ENCODE measurements at regions not wholly inside any gene's neighbourhood (a gene's known extent, or its start where the extent isn't known, plus 50 kb on each side); places are given as distances from the start of the nearest gene placed in this dataset.

DNA sequence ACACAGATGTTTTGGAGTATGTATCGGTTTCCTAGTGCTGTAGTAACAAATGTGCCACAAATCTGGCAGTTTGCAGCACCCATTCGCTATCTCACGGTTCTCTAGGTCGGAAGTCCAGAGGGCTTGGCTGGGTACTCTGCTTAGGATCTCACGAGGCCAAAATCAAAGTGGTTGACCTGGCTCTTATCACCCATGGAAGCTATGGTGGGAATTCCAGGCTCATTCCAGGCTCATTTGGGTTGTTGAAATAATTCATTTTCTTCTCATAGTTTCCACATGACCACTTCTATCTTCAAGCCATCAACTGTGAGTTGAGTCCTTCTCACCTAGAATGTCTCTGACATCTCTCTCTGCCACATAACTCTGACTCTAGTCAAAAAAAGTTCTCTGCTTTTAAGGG, 431.0 kb upstream of the TMPO start:
- Mint-ChIP-seq H3K36me3 (ENCODE audit: low read depth) (no peaks in the 10 kb centered on the region), H3K9me3 (no peaks in the 10 kb centered on the region), H3K4me3 (no peak overlapping the region), H3K4me1 (ENCODE audit: low read depth) (no peaks in the 10 kb centered on the region), H3K27me3 (ENCODE audit: low read depth) (no peaks in the 10 kb centered on the region), H3K27ac (no peak overlapping the region)

DNA sequence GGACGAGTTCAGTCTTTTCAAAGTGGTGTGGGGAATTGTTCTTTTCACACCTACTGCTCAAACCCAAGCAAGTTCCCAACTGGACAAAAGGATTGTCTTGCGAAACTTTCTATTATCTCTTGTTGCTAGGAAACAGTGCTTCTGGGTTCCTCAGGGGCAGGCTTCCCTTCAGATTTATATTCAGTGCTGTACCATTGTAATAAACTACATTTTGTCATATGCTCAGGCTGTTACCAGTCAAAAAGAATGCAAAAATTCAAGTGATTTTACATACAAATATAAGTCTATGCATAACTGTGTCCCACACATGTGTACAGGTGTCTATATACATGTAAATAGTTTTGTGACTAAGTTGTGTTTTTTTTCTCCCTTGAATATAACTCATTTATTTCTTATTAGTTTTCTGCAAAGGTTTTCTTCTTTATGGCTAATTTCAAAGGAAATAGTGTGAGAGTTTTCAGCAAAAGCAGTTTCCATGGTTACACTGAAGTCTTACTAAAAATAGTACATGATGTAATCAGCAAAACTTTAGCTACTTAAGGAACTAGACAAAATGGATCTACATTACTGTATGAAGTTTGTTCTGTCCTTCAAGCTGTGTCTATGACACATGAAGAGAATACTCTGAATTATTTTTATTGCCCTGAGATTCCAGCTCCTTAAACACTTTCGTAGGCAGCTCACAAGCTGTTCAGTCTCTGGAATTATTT, 430.2 kb upstream of the TMPO start:
- H3K4me1 Mint-ChIP-seq (ENCODE audit: low read depth), result no peaks in the 10 kb centered on the region
- no peaks in the 10 kb centered on the region for H3K9me3 Mint-ChIP-seq
- H3K27me3 Mint-ChIP-seq (ENCODE audit: low read depth), result no peaks in the 10 kb centered on the region
- H3K4me3 Mint-ChIP-seq, result no peak overlapping the region
- no peak overlapping the region for H3K27ac Mint-ChIP-seq
- H3K36me3 Mint-ChIP-seq (ENCODE audit: low read depth), result no peaks in the 10 kb centered on the region

DNA sequence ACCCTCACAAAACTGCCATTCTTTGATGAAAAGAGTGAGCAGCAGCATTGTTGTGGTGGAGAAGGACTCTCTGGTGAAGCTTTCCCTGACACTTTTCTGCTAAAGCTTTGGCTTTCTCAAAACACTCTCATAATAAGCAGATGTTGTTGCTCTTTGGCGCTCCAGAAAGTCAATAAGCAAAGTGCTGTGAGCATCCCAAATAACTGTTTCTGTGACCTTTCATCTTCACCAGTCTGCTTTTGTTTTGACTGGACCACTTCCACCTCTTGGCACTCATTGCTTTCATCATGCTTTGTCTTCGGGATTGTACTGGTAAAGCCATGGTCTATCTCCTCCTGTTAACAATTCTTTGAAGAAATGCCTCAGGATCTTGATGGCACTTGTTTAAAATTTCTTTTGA, 424.7 kb upstream of the TMPO start:
- no peak overlapping the region for H3K27ac Mint-ChIP-seq

DNA sequence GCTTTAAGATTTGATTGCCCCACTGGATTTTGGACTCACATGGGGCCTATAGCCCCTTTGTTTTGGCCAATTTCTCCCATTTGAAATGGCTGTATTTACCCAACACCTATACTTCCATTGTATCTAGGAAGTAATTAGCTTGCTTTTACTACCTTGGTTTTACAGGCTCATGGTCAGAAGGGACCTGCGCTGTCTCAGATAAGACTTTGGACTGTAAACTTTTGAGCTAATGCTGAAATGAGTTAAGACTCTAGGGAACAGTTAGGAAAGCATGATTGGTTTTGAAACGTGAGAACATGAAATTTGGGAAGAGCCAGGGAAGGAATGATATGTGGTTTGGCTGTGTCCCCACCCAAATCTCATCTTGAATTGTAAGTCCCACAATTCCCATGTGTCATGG, 419.0 kb upstream of the TMPO start:
- Mint-ChIP-seq H3K27me3 (ENCODE audit: low read depth) (peaks cover 3% of the 10 kb centered on the region), H3K4me3 (no peak overlapping the region), H3K4me1 (ENCODE audit: low read depth) (no peaks in the 10 kb centered on the region), H3K36me3 (ENCODE audit: low read depth) (no peaks in the 10 kb centered on the region), H3K27ac (no peak overlapping the region), H3K9me3 (no peaks in the 10 kb centered on the region)

More for the DNA sequence above, 424.7 kb upstream of the TMPO start:
- H3K36me3 Mint-ChIP-seq (ENCODE audit: low read depth), result no peaks in the 10 kb centered on the region
- H3K4me1 Mint-ChIP-seq (ENCODE audit: low read depth), result no peaks in the 10 kb centered on the region
- H3K9me3 Mint-ChIP-seq, result no peaks in the 10 kb centered on the region
- no peaks in the 10 kb centered on the region for H3K27me3 Mint-ChIP-seq (ENCODE audit: low read depth)
- H3K4me3 Mint-ChIP-seq, result no peak overlapping the region

DNA sequence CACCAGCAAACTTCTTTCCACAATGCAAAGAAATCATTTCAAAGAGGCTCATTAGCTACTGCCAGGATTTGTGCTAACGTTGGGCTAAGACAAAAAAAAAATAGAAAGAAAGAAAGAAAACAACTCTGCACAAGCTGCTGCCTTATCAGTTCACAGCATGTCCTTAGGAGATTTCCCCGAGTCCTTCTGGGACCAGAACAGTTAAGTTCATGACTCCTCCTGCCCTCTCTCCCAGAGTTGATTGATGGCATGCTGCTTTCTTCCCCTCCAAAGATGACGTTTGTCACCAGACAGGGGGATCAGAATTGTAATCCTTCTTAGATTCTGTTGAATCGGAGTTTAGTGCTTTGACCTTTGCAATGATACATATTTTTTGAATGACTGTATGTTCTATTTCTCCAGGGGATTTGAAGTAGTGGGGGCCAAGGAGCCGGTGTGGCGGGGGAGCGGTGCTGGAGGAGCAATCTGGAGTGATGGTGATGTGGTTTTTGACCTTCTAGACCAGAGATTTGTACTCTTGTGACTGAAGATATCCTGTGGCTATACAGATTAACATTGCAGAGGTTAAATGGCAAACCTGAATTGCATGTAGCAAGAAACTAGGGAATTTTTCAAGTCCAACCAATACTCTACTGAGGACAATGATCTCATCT, 409.2 kb upstream of the TMPO start:
- H3K36me3 Mint-ChIP-seq (ENCODE audit: low read depth), result no peaks in the 10 kb centered on the region
- no peak overlapping the region for H3K4me3 Mint-ChIP-seq
- no peak overlapping the region for H3K27ac Mint-ChIP-seq
- no peaks in the 10 kb centered on the region for H3K4me1 Mint-ChIP-seq (ENCODE audit: low read depth)
- H3K9me3 Mint-ChIP-seq, result no peaks in the 10 kb centered on the region
- no peaks in the 10 kb centered on the region for H3K27me3 Mint-ChIP-seq (ENCODE audit: low read depth)

DNA sequence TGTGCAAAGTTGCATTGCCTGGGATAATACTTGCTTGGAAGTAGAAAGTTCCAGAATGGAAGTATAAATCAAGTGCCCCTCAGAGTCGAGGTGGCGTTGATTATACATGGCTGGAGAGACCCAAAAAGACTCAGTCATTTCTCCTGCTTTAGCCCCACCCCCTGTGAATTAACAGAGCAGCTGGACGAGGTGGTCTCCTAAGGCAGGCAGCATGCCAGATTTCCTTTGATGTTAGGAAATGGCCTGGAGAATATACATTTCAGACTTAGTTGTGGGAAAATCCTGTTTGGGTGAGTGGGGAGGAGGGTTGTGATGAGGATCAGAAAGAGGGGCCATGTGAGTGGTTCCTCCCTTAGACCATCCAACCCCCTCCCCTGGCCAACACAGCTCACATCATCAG, 406.1 kb upstream of the TMPO start:
- no peaks in the 10 kb centered on the region for H3K4me1 Mint-ChIP-seq (ENCODE audit: low read depth)
- no peak overlapping the region for H3K27ac Mint-ChIP-seq
- H3K36me3 Mint-ChIP-seq (ENCODE audit: low read depth), result no peaks in the 10 kb centered on the region
- H3K27me3 Mint-ChIP-seq (ENCODE audit: low read depth), result no peaks in the 10 kb centered on the region
- no peaks in the 10 kb centered on the region for H3K9me3 Mint-ChIP-seq
- H3K4me3 Mint-ChIP-seq, result no peak overlapping the region

DNA sequence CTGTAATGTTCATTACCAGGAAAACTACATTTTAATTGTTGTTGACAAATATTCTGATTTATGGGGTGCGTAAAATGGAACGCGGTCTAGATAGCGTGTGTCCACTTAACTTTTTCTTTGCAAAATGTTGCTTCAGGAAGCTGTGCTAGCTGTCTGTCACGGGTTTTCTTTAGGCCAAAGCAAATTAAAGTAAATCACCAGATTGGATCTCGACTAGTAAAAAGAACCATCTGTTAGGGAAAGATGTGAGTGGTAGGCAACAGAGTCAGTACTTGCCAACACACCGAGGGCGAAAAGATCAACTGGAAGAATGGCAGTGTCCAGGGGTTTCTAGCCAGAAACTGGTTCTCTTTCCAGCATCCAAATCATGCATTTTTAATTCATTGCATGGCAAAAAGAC, 404.9 kb upstream of the TMPO start:
- H3K27ac Mint-ChIP-seq, result no peak overlapping the region
- H3K36me3 Mint-ChIP-seq (ENCODE audit: low read depth), result no peaks in the 10 kb centered on the region
- no peaks in the 10 kb centered on the region for H3K9me3 Mint-ChIP-seq
- no peaks in the 10 kb centered on the region for H3K4me1 Mint-ChIP-seq (ENCODE audit: low read depth)
- H3K4me3 Mint-ChIP-seq, result no peak overlapping the region
- H3K27me3 Mint-ChIP-seq (ENCODE audit: low read depth), result no peaks in the 10 kb centered on the region

DNA sequence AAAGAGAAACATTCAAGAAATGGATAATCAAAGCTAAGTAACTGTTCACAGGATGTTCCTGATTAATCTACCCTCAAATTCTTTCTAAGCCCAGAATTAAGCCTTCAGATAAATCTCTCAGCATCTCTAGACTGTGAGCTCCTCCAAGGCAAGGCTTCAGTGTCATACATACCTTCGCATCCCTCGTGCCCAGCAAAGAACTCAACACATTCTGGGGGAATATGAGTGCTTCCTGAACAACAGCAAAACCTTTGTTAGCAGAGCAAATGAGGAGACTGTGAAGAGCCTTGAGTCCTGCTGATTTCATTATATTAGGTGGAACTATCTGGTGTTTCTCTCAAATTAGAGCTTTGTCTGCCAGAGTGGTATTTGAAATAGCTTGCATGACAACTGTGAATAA, 401.8 kb upstream of the TMPO start:
- no peaks in the 10 kb centered on the region for H3K27me3 Mint-ChIP-seq (ENCODE audit: low read depth)
- H3K36me3 Mint-ChIP-seq (ENCODE audit: low read depth), result no peaks in the 10 kb centered on the region
- H3K27ac Mint-ChIP-seq, result no peak overlapping the region
- H3K4me3 Mint-ChIP-seq, result no peak overlapping the region
- no peaks in the 10 kb centered on the region for H3K4me1 Mint-ChIP-seq (ENCODE audit: low read depth)
- H3K9me3 Mint-ChIP-seq, result no peaks in the 10 kb centered on the region

DNA sequence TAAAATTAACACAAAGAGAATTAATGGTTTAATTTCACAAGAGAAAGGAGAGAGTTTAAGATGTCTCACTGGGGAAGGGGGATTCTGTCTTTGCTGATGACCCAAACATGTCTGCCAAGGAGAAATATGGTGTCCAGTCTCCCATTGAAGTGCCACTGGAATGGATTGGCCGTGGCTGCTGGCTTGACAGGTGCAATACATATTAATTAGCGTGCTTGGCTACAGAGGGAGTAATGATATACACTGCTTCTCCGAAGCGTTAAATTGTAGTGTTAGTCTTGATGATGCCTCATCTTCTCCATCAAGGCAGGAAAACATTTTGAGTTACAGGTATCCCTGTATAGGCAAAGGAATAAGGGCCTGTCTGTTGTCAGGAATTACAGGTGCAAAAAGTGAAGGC, 393.4 kb upstream of the TMPO start:
- H3K36me3 Mint-ChIP-seq (ENCODE audit: low read depth), result no peaks in the 10 kb centered on the region
- H3K27me3 Mint-ChIP-seq (ENCODE audit: low read depth), result peaks cover 6% of the 10 kb centered on the region
- no peaks in the 10 kb centered on the region for H3K4me1 Mint-ChIP-seq (ENCODE audit: low read depth)
- no peak overlapping the region for H3K4me3 Mint-ChIP-seq
- no peak overlapping the region for H3K27ac Mint-ChIP-seq
- no peaks in the 10 kb centered on the region for H3K9me3 Mint-ChIP-seq

DNA sequence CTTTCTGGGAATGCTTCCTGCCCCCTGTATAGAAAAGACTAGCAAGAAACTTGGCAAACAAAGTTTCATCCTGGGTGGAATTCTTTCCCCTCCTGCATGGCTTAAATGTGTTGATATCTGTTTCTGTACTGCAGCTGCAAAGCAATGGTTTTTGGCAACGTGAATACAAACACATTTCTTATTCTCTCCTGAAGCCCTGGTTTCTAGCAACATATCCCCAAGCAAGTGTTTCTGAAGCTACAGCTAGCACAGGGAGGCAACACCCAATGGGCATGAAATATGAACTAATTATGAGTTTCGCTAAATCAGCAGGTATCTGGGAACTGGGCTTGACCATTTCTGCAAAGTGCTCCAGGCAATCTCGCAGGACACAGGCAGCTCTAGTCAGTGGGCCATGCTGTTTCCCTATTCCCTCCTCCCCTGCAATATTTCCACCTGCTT, 392.3 kb upstream of the TMPO start:
- H3K9me3 Mint-ChIP-seq, result no peaks in the 10 kb centered on the region
- no peak overlapping the region for H3K4me3 Mint-ChIP-seq
- no peaks in the 10 kb centered on the region for H3K4me1 Mint-ChIP-seq (ENCODE audit: low read depth)

DNA sequence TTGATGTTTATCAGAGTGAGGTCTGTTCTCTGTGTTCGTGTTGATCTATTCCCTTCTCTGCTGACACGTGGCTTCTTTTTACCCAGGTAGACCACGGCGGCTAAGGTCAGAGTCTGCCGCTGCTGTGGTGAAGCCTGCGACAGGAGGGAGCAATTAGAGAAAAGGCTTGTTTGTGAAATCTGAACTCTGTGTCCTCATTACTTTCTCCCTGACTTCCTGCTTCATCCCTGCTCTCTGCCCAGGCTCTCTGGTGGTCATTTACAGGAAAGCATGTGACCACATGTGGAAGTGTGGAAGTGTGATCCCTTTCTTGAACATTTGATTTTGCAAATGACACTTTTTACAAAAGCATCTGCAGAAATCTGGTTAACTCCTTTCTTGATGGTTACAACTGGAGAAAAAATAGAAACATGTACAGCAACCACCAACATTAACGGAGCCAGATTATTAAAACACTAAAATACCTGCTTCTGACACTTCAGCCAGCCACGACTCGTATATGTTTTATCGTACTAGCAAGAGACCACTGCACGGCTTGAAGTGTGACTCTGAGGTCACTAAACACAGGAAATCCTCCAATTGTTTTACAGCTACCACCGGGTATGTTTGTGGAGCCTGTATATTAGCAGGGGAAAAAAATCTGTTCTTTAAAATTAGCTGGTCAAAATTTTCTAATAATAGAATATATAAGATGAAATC, 388.6 kb upstream of the TMPO start:
- H3K27me3 Mint-ChIP-seq (ENCODE audit: low read depth), result peaks cover 6% of the 10 kb centered on the region
- H3K4me3 Mint-ChIP-seq, result no peak overlapping the region
- no peak overlapping the region for H3K27ac Mint-ChIP-seq
- no peaks in the 10 kb centered on the region for H3K36me3 Mint-ChIP-seq (ENCODE audit: low read depth)
- H3K4me1 Mint-ChIP-seq (ENCODE audit: low read depth), result no peaks in the 10 kb centered on the region
- no peaks in the 10 kb centered on the region for H3K9me3 Mint-ChIP-seq

More for the DNA sequence above, 392.3 kb upstream of the TMPO start:
- Mint-ChIP-seq H3K36me3 (ENCODE audit: low read depth) (no peaks in the 10 kb centered on the region), H3K27me3 (ENCODE audit: low read depth) (peaks cover 6% of the 10 kb centered on the region), H3K27ac (no peak overlapping the region)

DNA sequence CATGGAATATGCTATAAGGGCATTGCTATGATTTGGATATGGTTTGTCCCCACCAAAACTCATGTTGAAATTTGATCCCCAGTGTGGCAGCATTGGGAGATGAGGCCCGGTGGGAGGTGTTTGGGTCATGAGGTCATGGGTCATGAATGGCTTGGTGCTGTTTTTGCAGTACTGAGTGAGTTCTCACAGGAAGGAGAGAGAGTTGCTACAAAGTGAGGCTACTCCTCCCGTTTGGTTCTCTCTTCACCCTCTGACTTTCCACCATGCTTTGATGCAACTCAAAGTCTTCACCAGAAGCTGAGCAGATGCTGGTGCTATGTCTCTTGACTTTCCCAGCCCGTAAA, 388.1 kb upstream of the TMPO start:
- no peak overlapping the region for H3K4me3 Mint-ChIP-seq
- H3K27me3 Mint-ChIP-seq (ENCODE audit: low read depth), result peaks cover 6% of the 10 kb centered on the region
- no peaks in the 10 kb centered on the region for H3K4me1 Mint-ChIP-seq (ENCODE audit: low read depth)
- H3K9me3 Mint-ChIP-seq, result no peaks in the 10 kb centered on the region
- H3K27ac Mint-ChIP-seq, result no peak overlapping the region
- H3K36me3 Mint-ChIP-seq (ENCODE audit: low read depth), result no peaks in the 10 kb centered on the region

DNA sequence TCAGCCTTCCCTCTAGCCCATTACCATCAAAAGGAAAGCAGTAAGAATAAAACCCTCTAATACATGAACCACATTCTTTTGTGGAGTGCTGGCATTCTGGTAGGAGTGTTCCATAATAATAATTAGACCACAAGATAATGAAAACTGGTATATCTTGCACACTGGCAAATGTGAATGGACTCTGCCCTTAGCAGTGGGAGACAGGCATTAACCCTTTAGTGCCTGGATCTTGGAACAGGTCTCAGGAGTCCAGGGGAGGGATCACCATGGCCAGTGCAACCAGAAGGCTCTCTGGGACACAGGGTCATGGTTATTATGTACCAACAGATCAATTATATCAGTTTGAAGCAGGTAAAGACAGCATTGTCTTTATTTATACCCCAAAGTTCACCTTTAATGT, 387.5 kb upstream of the TMPO start:
- Mint-ChIP-seq H3K4me1 (ENCODE audit: low read depth) (no peaks in the 10 kb centered on the region), H3K4me3 (no peak overlapping the region)

DNA sequence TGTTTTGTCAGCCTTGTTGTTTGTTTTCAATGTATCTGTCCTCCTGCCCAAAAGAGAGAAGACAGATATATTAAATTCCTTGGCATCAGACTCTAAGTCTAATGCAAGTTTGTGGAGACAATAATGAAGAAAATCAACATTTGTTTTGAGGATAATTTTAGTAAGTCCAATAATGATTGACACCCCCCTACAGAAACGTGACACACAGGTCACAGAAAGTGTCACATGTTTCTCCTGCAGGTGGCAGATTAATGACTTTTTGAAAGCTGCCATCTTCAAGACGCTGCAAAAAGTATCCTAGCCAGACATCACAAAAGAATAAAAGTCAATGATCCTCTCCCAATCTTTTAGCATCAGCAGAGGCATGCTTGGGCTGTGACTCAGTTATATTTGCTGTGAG, 378.8 kb upstream of the TMPO start:
- H3K4me1 Mint-ChIP-seq (ENCODE audit: low read depth), result no peaks in the 10 kb centered on the region
- no peak overlapping the region for H3K27ac Mint-ChIP-seq
- H3K27me3 Mint-ChIP-seq (ENCODE audit: low read depth), result peaks cover 4% of the 10 kb centered on the region
- no peaks in the 10 kb centered on the region for H3K9me3 Mint-ChIP-seq
- no peaks in the 10 kb centered on the region for H3K36me3 Mint-ChIP-seq (ENCODE audit: low read depth)
- H3K4me3 Mint-ChIP-seq, result no peak overlapping the region

More for the DNA sequence above, 387.5 kb upstream of the TMPO start:
- Mint-ChIP-seq H3K9me3 (no peaks in the 10 kb centered on the region), H3K27me3 (ENCODE audit: low read depth) (peaks cover 6% of the 10 kb centered on the region), H3K27ac (no peak overlapping the region), H3K36me3 (ENCODE audit: low read depth) (no peaks in the 10 kb centered on the region)

DNA sequence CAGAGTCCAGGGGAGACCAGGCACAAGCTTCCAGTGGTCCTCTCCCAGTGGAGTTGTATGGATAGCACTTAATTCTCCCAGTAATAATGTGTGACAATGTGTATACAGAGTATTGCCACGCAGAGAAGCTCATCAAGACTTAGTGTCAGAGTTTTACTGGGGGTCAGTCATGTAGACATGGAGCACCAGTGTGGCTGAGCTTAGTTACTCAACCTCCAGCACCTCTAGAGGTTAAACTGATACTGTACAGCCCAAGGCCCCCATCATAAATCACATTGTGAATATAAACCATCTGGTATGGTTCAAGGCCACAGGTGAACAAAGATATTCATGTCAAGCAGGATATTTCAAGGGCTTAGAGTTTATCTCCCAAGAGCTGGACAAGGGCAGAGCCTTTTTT, 378.1 kb upstream of the TMPO start:
- Mint-ChIP-seq H3K27ac (no peak overlapping the region), H3K36me3 (ENCODE audit: low read depth) (no peaks in the 10 kb centered on the region), H3K9me3 (no peaks in the 10 kb centered on the region), H3K4me1 (ENCODE audit: low read depth) (no peaks in the 10 kb centered on the region), H3K4me3 (no peak overlapping the region), H3K27me3 (ENCODE audit: low read depth) (peaks cover 4% of the 10 kb centered on the region)
